ENCODE measurements at regions not wholly inside any gene's neighbourhood (a gene's known extent, or its start where the extent isn't known, plus 50 kb on each side); places are given as distances from the start of the nearest gene placed in this dataset.
"Not testable (repeated sequence)": the region's sequence is repeated elsewhere in the genome, so short reads cannot be mapped to it uniquely, and the experiment has no call there.

- no peak for TF ChIP-seq CTCF (IDR thresholded peaks at IDR 0.05; ENCODE audit: low read depth, low read length)
- Histone ChIP-seq H3K9me3 (ENCODE audit: control insufficient read depth, insufficient read depth, low read length) (no peaks in the 10 kb centered on the region), H3K4me3 (ENCODE audit: low read depth, low read length) (no peak overlapping the region), H3K27ac (ENCODE audit: low read depth, low read length) (peak overlapping the region; percentile 78), H3K27me3 (ENCODE audit: control insufficient read depth, insufficient read depth, low read length) (no peaks in the 10 kb centered on the region)
- ChIA-PET CTCF (interaction anchor here (0.8 to 1.2 kb wide), 3 partner anchors 29 to 363 kb away, joined by 3 to 4 read pairs (median 3); no protein-coding TSS in a partner anchor), POLR2A (interaction anchor here (0.9 kb wide), 1 partner anchor 8 kb away, joined by 3 read pairs; no protein-coding TSS in a partner anchor)
- DNase-seq (ENCODE audit: low read depth, low spot score), result no peak
Observed at GRCh38 chr21:33968080-33968994, 52.7 kb upstream of the ATP5PO start.

GRCh38 chr21:33967086-33967571 is 51.5 kb upstream of the ATP5PO start:
- POLR2A ChIA-PET, result no interaction called here
- Histone ChIP-seq H3K4me3 (ENCODE audit: low read depth, low read length) (no peak overlapping the region), H3K9me3 (ENCODE audit: control insufficient read depth, insufficient read depth, low read length) (no peaks in the 10 kb centered on the region), H3K27ac (ENCODE audit: low read depth, low read length) (no peak overlapping the region), H3K27me3 (ENCODE audit: control insufficient read depth, insufficient read depth, low read length) (no peaks in the 10 kb centered on the region)
- no peak for TF ChIP-seq CTCF (IDR thresholded peaks at IDR 0.05; ENCODE audit: low read depth, low read length)
- CTCF ChIA-PET, result no interaction called here
- no peak for DNase-seq (ENCODE audit: low read depth, low spot score)

GRCh38 chr21:33966324-33966949 is 50.8 kb upstream of the ATP5PO start:
- H3K4me3 ChIP-seq (ENCODE audit: low read depth, low read length), result no peak overlapping the region
- no peak for DNase-seq (ENCODE audit: low read depth, low spot score)
- ChIA-PET POLR2A (no interaction called here), CTCF (no interaction called here)
- no peaks in the 10 kb centered on the region for H3K9me3 ChIP-seq (ENCODE audit: control insufficient read depth, insufficient read depth, low read length)
- TF ChIP-seq CTCF (IDR thresholded peaks at IDR 0.05; ENCODE audit: low read depth, low read length), result no peak
- no peaks in the 10 kb centered on the region for H3K27me3 ChIP-seq (ENCODE audit: control insufficient read depth, insufficient read depth, low read length)
- no peak overlapping the region for H3K27ac ChIP-seq (ENCODE audit: low read depth, low read length)

- POLR2A ChIA-PET; H3K4me3 ChIP-seq (ENCODE audit: low read depth, low read length); H3K27ac ChIP-seq (ENCODE audit: low read depth, low read length); H3K27me3 ChIP-seq (ENCODE audit: control insufficient read depth, insufficient read depth, low read length); H3K9me3 ChIP-seq (ENCODE audit: control insufficient read depth, insufficient read depth, low read length); CTCF ChIA-PET; DNase-seq (ENCODE audit: low read depth, low spot score): not testable (repeated sequence)
Observed at GRCh38 chr21:33965662-33966061, 50.1 kb upstream of the ATP5PO start.
